ENCODE measurements at regions not wholly inside any gene's neighbourhood (a gene's known extent, or its start where the extent isn't known, plus 50 kb on each side); places are given as distances from the start of the nearest gene placed in this dataset.

DNA sequence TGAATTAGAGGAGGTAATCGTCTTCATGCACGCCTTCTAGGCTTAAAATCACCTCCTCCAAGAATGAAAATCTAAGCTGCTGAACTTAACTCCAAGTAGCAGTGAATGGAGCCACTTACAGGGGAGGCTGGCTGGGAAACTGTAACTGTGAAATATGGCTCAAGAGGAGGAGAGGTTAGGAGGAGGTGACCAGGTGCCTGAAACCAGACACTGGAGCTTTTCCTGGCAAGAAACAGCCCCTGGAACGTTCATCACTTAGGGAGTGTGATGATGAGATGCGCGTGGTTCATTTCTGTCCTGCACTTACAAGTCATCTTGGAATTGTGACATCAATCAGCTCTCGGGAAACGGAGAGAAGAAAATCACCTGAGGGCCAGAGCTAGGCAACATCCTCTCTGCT, 62.3 kb upstream of the TMEM132C start:
- in situ Hi-C loops (cut with MboI): no loop called here
- ChIA-PET POLR2A (no interaction called here), RAD21 (ENCODE audit: unreplicated experiment) (no interaction called here), SMC1A (ENCODE audit: uncharacterized antibody, unreplicated experiment) (no interaction called here), CTCF (no interaction called here)
- H3K27ac ChIP-seq (ENCODE audit: control insufficient read depth, insufficient read depth): no peak overlapping the region
- DNase-seq (ENCODE audit: low read depth, low spot score) (no peak), FAIRE-seq (no peak), ATAC-seq (no peak)
- no peak overlapping the region for H3K9ac ChIP-seq (ENCODE audit: control insufficient read depth, insufficient read depth, low read length)
- no peaks in the 10 kb centered on the region for H3K4me1 ChIP-seq (ENCODE audit: control insufficient read depth, insufficient read depth, low read length)
- H3K79me2 ChIP-seq (ENCODE audit: control insufficient read depth, insufficient read depth, low read length): no peaks in the 10 kb centered on the region
- BruUV-seq (replicated peaks): no TSS peak
- H3K4me2 ChIP-seq (ENCODE audit: control insufficient read depth, insufficient read depth): no peak overlapping the region
- intact Hi-C loops (cut with micrococcal nuclease; ENCODE audit: unreplicated experiment): no loop called here
- no peaks in the 10 kb centered on the region; the same call in 2 of the 3 replicates for H3K9me3 ChIP-seq (replicated peaks; ENCODE audit: control insufficient read depth, insufficient read depth, low read length)
- WGBS (ENCODE audit: insufficient coverage, insufficient replicate concordance, low lambda C conversion rate, missing lambda C conversion rate): 28% methylated on average over 7 of the region's 7 CpGs
- H4K20me1 ChIP-seq (ENCODE audit: control insufficient read depth, insufficient read depth): no peaks in the 10 kb centered on the region
- H3K27me3 ChIP-seq (replicated peaks in 1 of 2; ENCODE audit: control insufficient read depth in 2 of 2, insufficient read depth in 2 of 2, low read length in 1 of 2): no peaks in the 10 kb centered on the region
- no peak overlapping the region for H3K4me3 ChIP-seq
- no peak overlapping the region for H2AFZ ChIP-seq (ENCODE audit: control insufficient read depth, low read depth, low read length)
- H3K36me3 ChIP-seq (ENCODE audit: control insufficient read depth in 2 of 2, insufficient read depth in 2 of 2, low read length in 1 of 2): no peaks in the 10 kb centered on the region
- TF ChIP-seq, protein P1, sequence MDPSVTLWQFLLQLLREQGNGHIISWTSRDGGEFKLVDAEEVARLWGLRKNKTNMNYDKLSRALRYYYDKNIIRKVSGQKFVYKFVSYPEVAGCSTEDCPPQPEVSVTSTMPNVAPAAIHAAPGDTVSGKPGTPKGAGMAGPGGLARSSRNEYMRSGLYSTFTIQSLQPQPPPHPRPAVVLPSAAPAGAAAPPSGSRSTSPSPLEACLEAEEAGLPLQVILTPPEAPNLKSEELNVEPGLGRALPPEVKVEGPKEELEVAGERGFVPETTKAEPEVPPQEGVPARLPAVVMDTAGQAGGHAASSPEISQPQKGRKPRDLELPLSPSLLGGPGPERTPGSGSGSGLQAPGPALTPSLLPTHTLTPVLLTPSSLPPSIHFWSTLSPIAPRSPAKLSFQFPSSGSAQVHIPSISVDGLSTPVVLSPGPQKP (IDR thresholded peaks at IDR 0.05; ENCODE audit: low read depth, low read length): no peak
- TF ChIP-seq CHD1 (IDR thresholded peaks at IDR 0.05; ENCODE audit: low read depth, low read length) (no peak), PAX5 (IDR thresholded peaks at IDR 0.05; ENCODE audit: borderline replicate concordance, low read depth, low read length) (no peak), SMARCA5 (IDR thresholded peaks at IDR 0.05) (no peak), NFIC (IDR thresholded peaks at IDR 0.05; ENCODE audit: low read depth, low read length) (no peak), SPI1 (IDR thresholded peaks at IDR 0.05; ENCODE audit: borderline replicate concordance, insufficient read depth, low read depth, low read length) (no peak), HDAC2 (IDR thresholded peaks at IDR 0.05) (no peak), ZSCAN29 (IDR thresholded peaks at IDR 0.05) (no peak), HCFC1 (IDR thresholded peaks at IDR 0.05; ENCODE audit: low read length) (no peak), MEF2A (IDR thresholded peaks at IDR 0.05; ENCODE audit: insufficient read depth, low read depth, low read length) (no peak), CHD4 (IDR thresholded peaks at IDR 0.05) (no peak), MEF2B (IDR thresholded peaks at IDR 0.05; ENCODE audit: partially characterized antibody, poor library complexity, severe bottlenecking) (no peak)
- TF ChIP-seq, protein P2, sequence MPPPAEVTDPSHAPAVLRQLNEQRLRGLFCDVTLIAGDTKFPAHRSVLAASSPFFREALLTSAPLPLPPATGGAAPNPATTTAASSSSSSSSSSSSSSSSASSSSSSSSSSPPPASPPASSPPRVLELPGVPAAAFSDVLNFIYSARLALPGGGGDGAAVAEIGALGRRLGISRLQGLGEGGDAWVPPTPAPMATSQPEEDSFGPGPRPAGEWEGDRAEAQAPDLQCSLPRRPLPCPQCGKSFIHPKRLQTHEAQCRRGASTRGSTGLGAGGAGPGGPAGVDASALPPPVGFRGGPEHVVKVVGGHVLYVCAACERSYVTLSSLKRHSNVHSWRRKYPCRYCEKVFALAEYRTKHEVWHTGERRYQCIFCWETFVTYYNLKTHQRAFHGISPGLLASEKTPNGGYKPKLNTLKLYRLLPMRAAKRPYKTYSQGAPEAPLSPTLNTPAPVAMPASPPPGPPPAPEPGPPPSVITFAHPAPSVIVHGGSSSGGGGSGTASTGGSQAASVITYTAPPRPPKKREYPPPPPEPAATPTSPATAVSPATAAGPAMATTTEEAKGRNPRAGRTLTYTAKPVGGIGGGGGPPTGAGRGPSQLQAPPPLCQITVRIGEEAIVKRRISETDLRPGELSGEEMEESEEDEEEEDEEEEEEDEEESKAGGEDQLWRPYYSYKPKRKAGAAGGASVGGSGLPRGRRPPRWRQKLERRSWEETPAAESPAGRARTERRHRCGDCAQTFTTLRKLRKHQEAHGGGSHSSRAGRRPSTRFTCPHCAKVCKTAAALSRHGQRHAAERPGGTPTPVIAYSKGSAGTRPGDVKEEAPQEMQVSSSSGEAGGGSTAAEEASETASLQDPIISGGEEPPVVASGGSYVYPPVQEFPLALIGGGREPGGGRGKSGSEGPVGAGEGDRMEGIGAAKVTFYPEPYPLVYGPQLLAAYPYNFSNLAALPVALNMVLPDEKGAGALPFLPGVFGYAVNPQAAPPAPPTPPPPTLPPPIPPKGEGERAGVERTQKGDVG (CRISPR knock-in tag; IDR thresholded peaks at IDR 0.05): no peak
- TF ChIP-seq, protein P3, sequence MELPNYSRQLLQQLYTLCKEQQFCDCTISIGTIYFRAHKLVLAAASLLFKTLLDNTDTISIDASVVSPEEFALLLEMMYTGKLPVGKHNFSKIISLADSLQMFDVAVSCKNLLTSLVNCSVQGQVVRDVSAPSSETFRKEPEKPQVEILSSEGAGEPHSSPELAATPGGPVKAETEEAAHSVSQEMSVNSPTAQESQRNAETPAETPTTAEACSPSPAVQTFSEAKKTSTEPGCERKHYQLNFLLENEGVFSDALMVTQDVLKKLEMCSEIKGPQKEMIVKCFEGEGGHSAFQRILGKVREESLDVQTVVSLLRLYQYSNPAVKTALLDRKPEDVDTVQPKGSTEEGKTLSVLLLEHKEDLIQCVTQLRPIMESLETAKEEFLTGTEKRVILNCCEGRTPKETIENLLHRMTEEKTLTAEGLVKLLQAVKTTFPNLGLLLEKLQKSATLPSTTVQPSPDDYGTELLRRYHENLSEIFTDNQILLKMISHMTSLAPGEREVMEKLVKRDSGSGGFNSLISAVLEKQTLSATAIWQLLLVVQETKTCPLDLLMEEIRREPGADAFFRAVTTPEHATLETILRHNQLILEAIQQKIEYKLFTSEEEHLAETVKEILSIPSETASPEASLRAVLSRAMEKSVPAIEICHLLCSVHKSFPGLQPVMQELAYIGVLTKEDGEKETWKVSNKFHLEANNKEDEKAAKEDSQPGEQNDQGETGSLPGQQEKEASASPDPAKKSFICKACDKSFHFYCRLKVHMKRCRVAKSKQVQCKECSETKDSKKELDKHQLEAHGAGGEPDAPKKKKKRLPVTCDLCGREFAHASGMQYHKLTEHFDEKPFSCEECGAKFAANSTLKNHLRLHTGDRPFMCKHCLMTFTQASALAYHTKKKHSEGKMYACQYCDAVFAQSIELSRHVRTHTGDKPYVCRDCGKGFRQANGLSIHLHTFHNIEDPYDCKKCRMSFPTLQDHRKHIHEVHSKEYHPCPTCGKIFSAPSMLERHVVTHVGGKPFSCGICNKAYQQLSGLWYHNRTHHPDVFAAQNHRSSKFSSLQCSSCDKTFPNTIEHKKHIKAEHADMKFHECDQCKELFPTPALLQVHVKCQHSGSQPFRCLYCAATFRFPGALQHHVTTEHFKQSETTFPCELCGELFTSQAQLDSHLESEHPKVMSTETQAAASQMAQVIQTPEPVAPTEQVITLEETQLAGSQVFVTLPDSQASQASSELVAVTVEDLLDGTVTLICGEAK (IDR thresholded peaks at IDR 0.05; ENCODE audit: borderline replicate concordance): no peak
